ENCODE measurements at regions not wholly inside any gene's neighbourhood (a gene's known extent, or its start where the extent isn't known, plus 50 kb on each side); places are given as distances from the start of the nearest gene placed in this dataset.

GRCh38 chr2:12201369-12201768, 454.9 kb downstream of the LPIN1 start:
- TF ChIP-seq, protein P1, sequence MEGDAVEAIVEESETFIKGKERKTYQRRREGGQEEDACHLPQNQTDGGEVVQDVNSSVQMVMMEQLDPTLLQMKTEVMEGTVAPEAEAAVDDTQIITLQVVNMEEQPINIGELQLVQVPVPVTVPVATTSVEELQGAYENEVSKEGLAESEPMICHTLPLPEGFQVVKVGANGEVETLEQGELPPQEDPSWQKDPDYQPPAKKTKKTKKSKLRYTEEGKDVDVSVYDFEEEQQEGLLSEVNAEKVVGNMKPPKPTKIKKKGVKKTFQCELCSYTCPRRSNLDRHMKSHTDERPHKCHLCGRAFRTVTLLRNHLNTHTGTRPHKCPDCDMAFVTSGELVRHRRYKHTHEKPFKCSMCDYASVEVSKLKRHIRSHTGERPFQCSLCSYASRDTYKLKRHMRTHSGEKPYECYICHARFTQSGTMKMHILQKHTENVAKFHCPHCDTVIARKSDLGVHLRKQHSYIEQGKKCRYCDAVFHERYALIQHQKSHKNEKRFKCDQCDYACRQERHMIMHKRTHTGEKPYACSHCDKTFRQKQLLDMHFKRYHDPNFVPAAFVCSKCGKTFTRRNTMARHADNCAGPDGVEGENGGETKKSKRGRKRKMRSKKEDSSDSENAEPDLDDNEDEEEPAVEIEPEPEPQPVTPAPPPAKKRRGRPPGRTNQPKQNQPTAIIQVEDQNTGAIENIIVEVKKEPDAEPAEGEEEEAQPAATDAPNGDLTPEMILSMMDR (IDR thresholded peaks at IDR 0.05): no peak
- TF ChIP-seq POLR2AphosphoS5 (IDR thresholded peaks at IDR 0.05; ENCODE audit: insufficient read depth in 1 of 2, low read depth in 1 of 2) (no peak), POLR2A (IDR thresholded peaks at IDR 0.05) (no peak)
